HG02642 (cell line): ENCODE measurements at regions not wholly inside any gene's neighbourhood (a gene's known extent, or its start where the extent isn't known, plus 50 kb on each side); places are given as distances from the start of the nearest gene placed in this dataset.
"Not testable (repeated sequence)": the region's sequence is repeated elsewhere in the genome, so short reads cannot be mapped to it uniquely, and the experiment has no call there.

Source experiments
- ATAC-seq: cut with Tn5 transposase; IDR thresholded peaks from one replicate; pipeline ENCODE4 v1.9.1; 2021; ENCODE audit warnings: mild to moderate bottlenecking; ENCODE audit not compliant: unreplicated experiment, poor library complexity

GRCh38 chr9:30536494-30536893 lies 1847.9 kb upstream of the ACO1 start:
- ATAC-seq: no peak

DNA sequence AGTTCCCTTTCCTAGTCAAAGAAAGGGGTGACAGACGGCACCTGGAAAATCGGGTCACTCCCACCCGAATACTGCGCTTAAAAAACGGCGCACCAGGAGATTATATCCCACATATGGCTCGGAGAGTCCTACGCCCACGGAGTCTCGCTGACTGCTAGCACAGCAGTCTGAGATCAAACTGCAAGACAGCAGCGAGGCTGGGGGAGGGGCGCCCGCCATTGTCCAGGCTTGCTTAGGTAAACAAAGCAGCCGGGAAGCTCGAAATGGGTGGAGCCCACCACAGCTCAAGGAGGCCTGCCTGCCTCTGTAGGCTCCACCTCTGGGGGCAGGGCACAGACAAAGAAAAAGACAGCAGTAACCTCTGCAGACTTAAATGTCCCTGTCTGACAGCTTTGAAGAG lies 1844.7 kb upstream of the ACO1 start:
- not testable (repeated sequence) for ATAC-seq

GRCh38 chr9:30574355-30575151 lies 1809.9 kb upstream of the ACO1 start:
- ATAC-seq: no peak

DNA sequence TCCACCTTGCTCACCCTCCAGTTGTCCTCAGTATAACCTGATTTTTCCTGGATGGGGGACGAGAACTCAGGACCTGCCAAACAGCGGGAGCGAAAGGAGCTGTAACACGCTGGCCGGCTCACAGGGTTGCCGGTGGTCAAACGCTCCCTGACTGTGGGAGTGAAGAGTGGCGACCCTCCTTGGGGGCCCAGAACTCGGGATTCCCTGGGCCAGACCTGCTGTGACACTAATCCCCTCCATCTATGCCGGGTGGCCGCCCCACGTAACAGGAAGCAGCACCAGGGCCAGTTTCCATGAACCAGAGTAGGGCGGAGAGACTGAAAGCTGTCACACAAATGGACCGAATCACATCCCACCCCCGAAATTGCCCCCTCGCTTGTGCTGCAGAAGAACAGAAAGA lies 1809.2 kb upstream of the ACO1 start:
- ATAC-seq: no peak

DNA sequence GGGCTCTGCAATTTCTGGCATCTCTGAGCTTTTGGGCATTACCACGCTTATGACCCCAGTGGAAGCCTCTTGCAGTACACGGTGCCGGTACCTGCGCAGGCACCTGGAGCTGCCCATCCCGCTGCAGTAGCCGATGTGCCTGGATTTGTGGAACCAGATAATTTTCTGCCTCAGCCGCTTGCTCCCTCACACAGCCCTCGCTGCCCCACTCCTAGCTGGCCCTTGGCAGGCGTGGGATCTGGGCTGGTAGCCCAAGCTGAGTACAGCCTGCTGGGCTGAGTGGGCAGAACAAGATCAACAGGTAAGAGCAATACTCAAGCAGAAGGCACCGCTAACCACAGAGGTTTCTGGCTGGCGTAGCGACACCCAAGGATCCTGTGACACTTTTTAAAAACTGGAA lies 1808.8 kb upstream of the ACO1 start:
- no peak for ATAC-seq

GRCh38 chr9:30579810-30580209 lies 1804.6 kb upstream of the ACO1 start:
- ATAC-seq: no peak

- ATAC-seq: no peak
Measured at GRCh38 chr9:30582240-30582639, 1802.2 kb upstream of the ACO1 start.

DNA sequence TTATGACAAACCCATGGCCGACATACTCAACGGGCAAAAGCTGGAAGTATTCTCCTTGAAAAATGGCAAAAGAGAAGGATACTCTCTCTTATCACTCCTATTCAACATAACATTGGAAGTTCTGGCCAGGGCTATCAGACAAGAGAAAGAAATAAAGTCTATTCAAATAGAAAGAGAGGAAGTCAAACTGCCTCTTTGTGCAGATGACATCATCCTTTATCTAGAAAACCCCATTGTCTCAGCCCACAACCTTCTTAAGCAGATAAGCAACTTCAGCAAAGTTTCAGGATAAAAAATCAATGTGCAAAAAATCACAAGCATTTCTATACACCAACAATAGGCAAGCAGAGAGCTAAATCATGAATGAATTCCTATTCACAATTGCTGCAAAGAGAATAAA lies 1799.9 kb upstream of the ACO1 start:
- ATAC-seq: no peak

- no peak for ATAC-seq
Measured at GRCh38 chr9:30591461-30591860, 1793.0 kb upstream of the ACO1 start.

DNA sequence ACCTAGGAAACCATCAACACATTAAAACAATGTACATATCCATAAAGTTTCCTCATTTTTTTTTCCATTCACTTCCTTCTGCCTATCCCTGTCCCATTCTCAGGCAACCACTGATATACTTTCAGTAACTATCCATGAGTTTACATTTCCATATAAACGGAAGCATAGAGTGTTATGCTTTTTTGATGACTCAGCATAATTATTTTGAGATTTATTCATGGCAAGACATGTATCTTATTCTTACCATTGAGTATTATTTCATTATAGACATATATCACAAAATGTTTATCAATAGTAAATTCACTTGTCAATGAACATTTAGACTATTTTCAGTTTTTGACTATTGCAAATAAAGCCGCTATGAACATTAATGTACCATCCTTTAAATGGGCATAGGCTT lies 1786.8 kb upstream of the ACO1 start:
- no peak for ATAC-seq

GRCh38 chr9:30605936-30606335 lies 1778.5 kb upstream of the ACO1 start:
- ATAC-seq: no peak

DNA sequence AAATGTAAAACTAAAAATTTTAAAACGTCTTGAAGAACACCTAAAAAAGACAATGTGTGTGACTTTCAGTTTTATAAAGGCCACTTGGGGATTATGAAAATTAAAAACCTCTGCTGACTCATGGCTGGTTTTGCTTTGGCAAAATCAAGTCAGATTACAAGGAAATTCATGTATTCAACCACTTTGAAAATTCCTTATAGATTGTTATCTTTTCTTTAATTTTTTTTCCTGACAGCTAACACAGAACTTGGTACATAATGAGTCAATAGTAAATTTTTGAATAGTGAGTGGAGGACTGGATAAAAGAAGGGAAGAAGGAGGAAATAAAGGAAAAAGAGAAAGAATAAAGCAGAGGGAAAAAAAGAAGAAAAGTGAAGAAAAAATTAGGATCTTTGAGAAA lies 1774.7 kb upstream of the ACO1 start:
- no peak for ATAC-seq

GRCh38 chr9:30616782-30617181 lies 1767.7 kb upstream of the ACO1 start:
- ATAC-seq: not testable (repeated sequence)

DNA sequence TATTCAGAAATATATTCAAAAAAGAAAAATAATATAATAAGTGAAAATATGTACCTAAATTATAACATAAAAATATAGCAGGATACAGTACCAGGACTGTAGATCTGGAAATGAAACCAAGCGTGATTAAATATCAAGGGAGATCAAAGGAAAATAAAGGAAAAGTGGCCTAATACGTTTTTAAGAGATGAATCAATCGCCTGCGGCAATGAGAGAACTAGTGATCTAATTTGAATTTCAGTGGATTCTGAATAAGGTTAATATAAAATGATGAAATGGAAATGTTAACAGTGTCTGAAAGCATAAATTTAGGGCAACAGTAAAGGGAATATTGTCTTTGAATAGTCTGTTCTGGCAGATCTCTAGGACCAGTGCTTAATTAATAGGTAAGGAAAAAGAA lies 1761.9 kb upstream of the ACO1 start:
- ATAC-seq: no peak

- ATAC-seq: no peak
Measured at GRCh38 chr9:30628915-30629567, 1755.4 kb upstream of the ACO1 start.

GRCh38 chr9:30630459-30630858 lies 1754.0 kb upstream of the ACO1 start:
- ATAC-seq: no peak

GRCh38 chr9:30646639-30647038 lies 1737.8 kb upstream of the ACO1 start:
- not testable (repeated sequence) for ATAC-seq

- ATAC-seq: no peak
Measured at GRCh38 chr9:30661925-30662324, 1722.5 kb upstream of the ACO1 start.

DNA sequence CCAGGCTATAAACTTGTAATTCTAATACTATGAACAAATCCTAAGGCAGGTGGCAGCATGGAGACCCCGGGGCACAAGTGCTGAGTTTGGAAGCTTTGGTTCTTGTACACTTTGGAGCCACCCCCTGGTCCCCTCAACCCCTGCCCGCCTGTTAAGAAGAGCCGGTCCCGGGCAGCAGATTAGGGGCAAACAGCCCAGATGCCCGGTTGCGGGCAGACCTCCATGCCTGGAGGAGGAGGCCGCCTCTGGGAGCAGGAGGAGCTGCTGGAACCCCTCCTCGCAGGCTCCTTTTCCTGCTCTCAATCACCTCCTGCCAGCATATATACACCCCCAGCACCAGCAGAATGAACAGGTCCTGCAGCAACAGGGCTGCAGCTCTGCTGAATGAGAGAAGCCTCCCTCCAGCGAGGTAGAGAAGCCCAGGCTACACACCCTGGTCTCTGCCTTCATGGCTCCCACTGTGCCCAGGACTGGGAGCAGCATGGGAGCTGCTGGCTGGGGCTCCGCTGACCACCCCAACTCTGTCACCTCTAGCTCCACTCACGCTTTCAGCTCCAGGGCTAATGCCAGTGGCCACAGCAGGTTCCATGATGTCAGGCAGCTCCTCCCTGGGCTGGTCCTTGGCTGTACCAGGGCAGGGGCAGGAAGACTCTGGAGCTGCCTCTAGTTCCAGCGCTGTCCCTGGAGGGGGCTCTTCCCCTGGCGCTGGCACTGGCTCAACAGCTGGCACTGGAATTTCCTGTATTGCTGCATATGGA lies 1713.5 kb upstream of the ACO1 start:
- ATAC-seq: no peak

- ATAC-seq: no peak
Measured at GRCh38 chr9:30673132-30673531, 1711.3 kb upstream of the ACO1 start.

DNA sequence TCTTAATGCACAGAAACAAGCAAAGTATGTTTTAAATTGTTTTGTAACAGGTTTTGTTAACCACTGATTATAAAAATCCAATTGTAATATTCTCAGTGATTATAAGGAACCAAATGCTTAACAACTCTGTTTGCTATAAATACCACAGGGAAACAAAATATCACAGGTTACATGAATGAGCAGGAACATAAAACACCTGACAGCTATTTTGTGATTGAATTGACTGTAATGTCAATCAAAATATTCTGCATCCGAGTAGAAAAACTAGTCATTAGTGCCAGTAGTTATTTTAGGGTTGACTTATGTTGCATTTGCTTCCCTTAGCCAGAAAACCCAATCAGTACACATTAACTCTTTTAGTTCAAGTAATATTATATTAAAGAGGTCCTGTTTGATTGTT lies 1707.8 kb upstream of the ACO1 start:
- no peak for ATAC-seq
